ENCODE measurements at regions not wholly inside any gene's neighbourhood (a gene's known extent, or its start where the extent isn't known, plus 50 kb on each side); places are given as distances from the start of the nearest gene placed in this dataset.

GRCh38 chrX:13371186-13371585 lies 51.3 kb upstream of the ATXN3L start:
- TF ChIP-seq CTCF (conservative IDR thresholded peaks at IDR 0.05) = no peak
- no peak overlapping the region for H3K27ac ChIP-seq

- TF ChIP-seq CTCF (conservative IDR thresholded peaks at IDR 0.05) = no peak
- no peak overlapping the region; the same call in 1 of the 2 replicates for H3K27ac ChIP-seq
Measured at GRCh38 chrX:13370713-13371112, 50.9 kb upstream of the ATXN3L start.

Data from VCaP (cell line).